GM21619 (cell line): ENCODE measurements at regions not wholly inside any gene's neighbourhood (a gene's known extent, or its start where the extent isn't known, plus 50 kb on each side); places are given as distances from the start of the nearest gene placed in this dataset.

ENCODE experiments used
- ATAC-seq: cut with Tn5 transposase; IDR thresholded peaks from one replicate; pipeline ENCODE4 v1.9.1; 2021; ENCODE audit not compliant: unreplicated experiment

- ATAC-seq, result no peak
Measured at GRCh38 chr13:106143930-106144709, 391.3 kb downstream of the EFNB2 start.

GRCh38 chr13:106143392-106143791, 392.1 kb downstream of the EFNB2 start:
- ATAC-seq, result no peak

GRCh38 chr13:106140476-106140875, 395.0 kb downstream of the EFNB2 start:
- ATAC-seq, result no peak

GRCh38 chr13:106139942-106140341, 395.5 kb downstream of the EFNB2 start:
- ATAC-seq, result no peak

- no peak for ATAC-seq
Measured at GRCh38 chr13:106139377-106139776, 396.1 kb downstream of the EFNB2 start.

- no peak for ATAC-seq
Measured at GRCh38 chr13:106138620-106139019, 396.8 kb downstream of the EFNB2 start.

GRCh38 chr13:106133025-106133424, 402.4 kb downstream of the EFNB2 start:
- no peak for ATAC-seq

GRCh38 chr13:106132216-106132615, 403.2 kb downstream of the EFNB2 start:
- ATAC-seq, result no peak

- ATAC-seq, result no peak
Measured at GRCh38 chr13:106129993-106130392, 405.5 kb downstream of the EFNB2 start.

- no peak for ATAC-seq
Measured at GRCh38 chr13:106129273-106129672, 406.2 kb downstream of the EFNB2 start.

- no peak for ATAC-seq
Measured at GRCh38 chr13:106122234-106122633, 413.2 kb downstream of the EFNB2 start.

- no peak for ATAC-seq
Measured at GRCh38 chr13:106121173-106121754, 414.2 kb downstream of the EFNB2 start.

GRCh38 chr13:106118996-106119395, 416.5 kb downstream of the EFNB2 start:
- ATAC-seq, result no peak

GRCh38 chr13:106118050-106118449, 417.4 kb downstream of the EFNB2 start:
- no peak for ATAC-seq

- no peak for ATAC-seq
Measured at GRCh38 chr13:106117640-106118039, 417.8 kb downstream of the EFNB2 start.

GRCh38 chr13:106117035-106117434, 418.4 kb downstream of the EFNB2 start:
- ATAC-seq, result no peak

GRCh38 chr13:106115081-106115480, 420.4 kb downstream of the EFNB2 start:
- ATAC-seq, result no peak

GRCh38 chr13:106113796-106114195, 421.7 kb downstream of the EFNB2 start:
- no peak for ATAC-seq

- ATAC-seq, result no peak
Measured at GRCh38 chr13:106112191-106112590, 423.3 kb downstream of the EFNB2 start.

GRCh38 chr13:106110241-106110855, 425.1 kb downstream of the EFNB2 start:
- no peak for ATAC-seq

GRCh38 chr13:106109391-106109791, 426.1 kb downstream of the EFNB2 start:
- no peak for ATAC-seq

- no peak for ATAC-seq
Measured at GRCh38 chr13:106108346-106108745, 427.1 kb downstream of the EFNB2 start.
